Astrocyte of the spinal cord (primary cell): ENCODE measurements at regions not wholly inside any gene's neighbourhood (a gene's known extent, or its start where the extent isn't known, plus 50 kb on each side); places are given as distances from the start of the nearest gene placed in this dataset.

Experiments
- DNase-seq: peaks from one replicate; pipeline ENCODE4 v3.0.0; 2011; ENCODE audit warnings: low read depth, low spot score
- H3K4me3 ChIP-seq: 2 replicates; pipeline ENCODE4 v1.5.1; 2011; ENCODE audit warnings: low read depth, mild to moderate bottlenecking, low read length, moderate library complexity
- in situ Hi-C: cut with HindIII; loops from 2 replicates; pipeline ENCODE4 v1.10.0; 2017; ENCODE audit warnings: low sequenced_read_pairs
- TF ChIP-seq, protein P1 (sequence below): IDR thresholded peaks from 2 replicates; pipeline ENCODE4 v1.5.1; 2012; ENCODE audit warnings: low read depth, mild to moderate bottlenecking, low read length, inconsistent platforms

DNA sequence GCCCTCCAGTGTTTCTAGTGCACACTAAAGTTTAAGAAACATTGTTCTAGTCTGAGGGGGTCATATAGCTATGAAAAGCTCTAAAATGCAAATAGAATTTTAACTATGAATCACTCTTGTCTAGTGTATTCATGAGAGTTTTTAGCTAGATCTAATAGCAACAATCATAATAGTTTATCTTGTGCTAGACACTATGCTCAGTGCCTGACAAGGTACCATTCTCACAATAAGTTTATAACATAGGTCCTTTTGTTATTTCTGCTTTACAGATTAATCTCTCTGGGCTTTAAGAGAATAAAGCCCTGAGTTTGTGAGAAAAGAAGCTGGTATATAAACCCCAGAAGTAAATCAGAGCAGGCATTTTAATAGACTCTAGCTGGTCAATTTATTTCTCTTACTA is 2120.7 kb downstream of the MAT2B start:
- TF ChIP-seq, protein P1, sequence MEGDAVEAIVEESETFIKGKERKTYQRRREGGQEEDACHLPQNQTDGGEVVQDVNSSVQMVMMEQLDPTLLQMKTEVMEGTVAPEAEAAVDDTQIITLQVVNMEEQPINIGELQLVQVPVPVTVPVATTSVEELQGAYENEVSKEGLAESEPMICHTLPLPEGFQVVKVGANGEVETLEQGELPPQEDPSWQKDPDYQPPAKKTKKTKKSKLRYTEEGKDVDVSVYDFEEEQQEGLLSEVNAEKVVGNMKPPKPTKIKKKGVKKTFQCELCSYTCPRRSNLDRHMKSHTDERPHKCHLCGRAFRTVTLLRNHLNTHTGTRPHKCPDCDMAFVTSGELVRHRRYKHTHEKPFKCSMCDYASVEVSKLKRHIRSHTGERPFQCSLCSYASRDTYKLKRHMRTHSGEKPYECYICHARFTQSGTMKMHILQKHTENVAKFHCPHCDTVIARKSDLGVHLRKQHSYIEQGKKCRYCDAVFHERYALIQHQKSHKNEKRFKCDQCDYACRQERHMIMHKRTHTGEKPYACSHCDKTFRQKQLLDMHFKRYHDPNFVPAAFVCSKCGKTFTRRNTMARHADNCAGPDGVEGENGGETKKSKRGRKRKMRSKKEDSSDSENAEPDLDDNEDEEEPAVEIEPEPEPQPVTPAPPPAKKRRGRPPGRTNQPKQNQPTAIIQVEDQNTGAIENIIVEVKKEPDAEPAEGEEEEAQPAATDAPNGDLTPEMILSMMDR = no peak
- DNase-seq = no peak
- in situ Hi-C loops = no loop called here
- no peak overlapping the region for H3K4me3 ChIP-seq

DNA sequence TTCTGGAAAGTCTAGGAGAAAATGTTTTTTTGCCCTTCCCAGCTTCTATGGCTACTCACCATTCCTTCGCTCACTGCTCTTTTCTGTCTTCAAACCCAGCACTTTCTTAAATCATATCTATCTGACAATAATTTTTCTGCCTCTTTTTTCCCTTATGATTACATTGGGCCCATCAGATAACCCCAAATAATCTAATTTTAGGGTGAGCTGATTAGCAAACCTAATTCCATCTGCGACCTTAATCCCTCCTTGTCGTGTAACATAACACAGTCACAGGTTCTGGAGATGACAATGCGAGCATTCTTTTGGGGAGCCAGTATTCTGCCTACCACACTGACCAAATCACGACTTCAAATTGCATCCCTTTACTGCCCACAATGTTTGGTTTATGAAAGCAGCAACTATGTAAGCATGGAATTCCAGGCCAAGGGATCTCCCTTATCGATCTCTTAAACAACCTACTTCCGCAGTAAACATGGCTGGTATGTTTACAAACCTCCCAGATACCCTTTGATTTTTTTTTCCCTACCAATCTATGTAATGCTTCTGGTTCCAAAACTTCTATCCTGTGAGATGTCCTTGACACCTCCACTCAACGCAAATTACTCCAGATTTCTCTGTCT is 2122.2 kb downstream of the MAT2B start:
- in situ Hi-C loops = no loop called here
- no peak for DNase-seq
- TF ChIP-seq, protein P1 = no peak
- H3K4me3 ChIP-seq = no peak overlapping the region

DNA sequence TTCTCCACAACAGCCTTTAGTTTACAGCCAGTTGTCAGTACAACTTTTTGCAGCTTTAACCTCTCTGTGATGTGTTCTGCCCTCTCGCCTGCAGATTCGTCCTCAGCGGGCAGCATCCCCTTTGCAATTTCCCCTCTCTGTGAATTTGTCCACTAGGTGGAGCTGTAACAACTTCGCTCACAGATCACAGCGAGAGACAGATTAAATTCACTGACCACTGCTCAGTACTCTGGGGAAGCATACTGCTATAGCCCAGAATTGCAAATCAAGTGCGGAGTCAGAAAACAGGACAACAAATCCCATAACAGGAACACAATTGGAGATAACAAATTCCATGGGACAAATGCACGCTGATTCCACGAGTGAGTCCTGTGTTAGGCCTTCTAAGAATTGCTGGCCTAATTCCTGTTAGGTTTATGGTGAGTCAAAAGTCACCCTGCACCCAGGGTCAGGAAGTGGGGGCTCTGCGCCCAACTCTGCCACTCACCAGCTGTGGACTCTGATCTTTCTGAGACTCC is 2124.9 kb downstream of the MAT2B start:
- no peak overlapping the region for H3K4me3 ChIP-seq
- in situ Hi-C loops = no loop called here
- TF ChIP-seq, protein P1 = peak; percentile 79
- peak; percentile 66 for DNase-seq

DNA sequence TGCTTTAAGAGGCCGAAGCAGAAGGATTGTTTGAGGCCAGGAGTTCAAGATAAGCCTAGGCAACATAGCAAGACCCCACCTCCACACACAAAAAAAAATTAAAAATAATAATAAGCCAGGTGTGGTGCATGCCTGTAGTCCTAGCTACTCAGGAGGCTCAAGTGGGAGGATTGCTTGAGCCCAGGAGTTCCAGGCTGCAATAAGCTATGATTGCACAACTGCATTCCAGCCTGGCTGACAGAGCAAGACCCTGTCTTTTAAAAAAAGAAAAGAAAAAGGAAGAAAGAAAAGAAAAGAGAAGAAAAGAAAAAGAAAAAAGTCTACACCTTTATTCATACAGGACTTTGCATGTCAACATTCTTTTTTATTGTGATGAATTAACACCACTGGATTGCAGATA is 2125.8 kb downstream of the MAT2B start:
- in situ Hi-C loops = no loop called here
- H3K4me3 ChIP-seq = no peak overlapping the region
- TF ChIP-seq, protein P1 = no peak
- no peak for DNase-seq

DNA sequence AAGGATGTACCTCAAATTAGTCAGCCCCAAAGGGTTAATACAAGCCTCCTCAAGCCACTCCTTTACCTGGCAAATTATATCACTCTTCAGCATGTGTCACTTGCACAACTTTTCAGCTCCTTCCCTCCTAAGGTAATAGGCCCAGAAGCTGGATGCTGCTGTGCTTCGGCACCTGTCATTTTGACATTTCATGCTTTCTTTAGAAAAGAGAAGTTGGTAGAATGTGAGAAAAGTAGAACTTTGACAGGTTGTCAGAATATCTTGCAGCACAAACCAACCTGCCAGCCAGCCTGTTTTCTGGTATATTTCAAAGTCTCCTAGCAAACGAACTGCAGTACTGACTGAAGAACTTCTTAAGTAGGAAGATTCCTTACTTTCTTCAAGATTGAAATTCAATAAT is 2136.9 kb downstream of the MAT2B start:
- in situ Hi-C loops = no loop called here
- DNase-seq = no peak
- TF ChIP-seq, protein P1 = no peak
- H3K4me3 ChIP-seq = no peak overlapping the region

DNA sequence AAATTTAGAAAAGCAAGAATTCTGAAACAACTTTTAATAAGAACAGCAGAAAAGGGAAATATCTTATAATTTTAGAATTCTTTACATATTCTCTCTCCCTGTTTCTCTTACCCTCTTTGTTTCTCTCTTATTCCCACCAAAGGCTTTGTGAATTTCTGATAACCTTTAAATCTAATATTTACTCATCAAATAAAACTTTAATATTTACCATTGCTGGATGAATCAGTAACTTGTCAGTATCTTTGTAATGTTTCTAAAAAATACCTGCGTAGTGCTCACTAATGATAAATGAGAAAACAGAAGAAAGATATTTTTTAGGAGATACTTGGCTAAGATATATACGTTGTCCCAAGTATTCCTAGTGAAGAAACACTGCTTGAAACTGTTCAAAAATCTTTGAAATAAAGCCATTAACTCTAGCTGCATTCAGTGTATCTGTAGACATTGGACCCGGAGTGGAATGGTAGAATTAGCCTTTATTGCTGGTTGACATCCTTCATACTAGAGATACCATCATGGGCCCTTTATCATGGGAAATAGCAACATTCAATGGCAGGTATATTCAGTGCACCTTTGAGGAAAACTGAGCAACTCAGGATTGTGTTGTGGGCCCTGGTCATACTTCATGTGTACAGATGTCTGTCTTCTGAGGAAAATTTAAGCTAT is 2160.4 kb downstream of the MAT2B start:
- TF ChIP-seq, protein P1 = no peak
- in situ Hi-C loops = no loop called here
- no peak overlapping the region for H3K4me3 ChIP-seq
- no peak for DNase-seq
